ENCODE measurements at regions not wholly inside any gene's neighbourhood (a gene's known extent, or its start where the extent isn't known, plus 50 kb on each side); places are given as distances from the start of the nearest gene placed in this dataset.

- no peak for DNase-seq
Measured at GRCh38 chr3:116939091-116939490, 229.5 kb downstream of the TUSC7 start.

GRCh38 chr3:116939550-116939949 is 230.0 kb downstream of the TUSC7 start:
- DNase-seq = no peak

GRCh38 chr3:116940719-116941118 is 231.1 kb downstream of the TUSC7 start:
- no peak for DNase-seq

- no peak for DNase-seq
Measured at GRCh38 chr3:116946376-116946775, 236.8 kb downstream of the TUSC7 start.

GRCh38 chr3:116947148-116947547 is 237.6 kb downstream of the TUSC7 start:
- no peak for DNase-seq

- DNase-seq = no peak
Measured at GRCh38 chr3:116947809-116948208, 238.2 kb downstream of the TUSC7 start.

GRCh38 chr3:116950301-116951055 is 240.9 kb downstream of the TUSC7 start:
- DNase-seq = no peak

GRCh38 chr3:116951610-116952009 is 242.0 kb downstream of the TUSC7 start:
- no peak for DNase-seq

GRCh38 chr3:116958291-116958690 is 248.7 kb downstream of the TUSC7 start:
- no peak for DNase-seq

- DNase-seq = no peak
Measured at GRCh38 chr3:116961106-116961505, 251.5 kb downstream of the TUSC7 start.

- DNase-seq = no peak
Measured at GRCh38 chr3:116963802-116964201, 254.2 kb downstream of the TUSC7 start.

- no peak for DNase-seq
Measured at GRCh38 chr3:116966649-116967048, 257.1 kb downstream of the TUSC7 start.

- no peak for DNase-seq
Measured at GRCh38 chr3:116969135-116969534, 259.6 kb downstream of the TUSC7 start.

GRCh38 chr3:116969646-116970045 is 260.1 kb downstream of the TUSC7 start:
- no peak for DNase-seq

GRCh38 chr3:116971531-116971930 is 262.0 kb downstream of the TUSC7 start:
- no peak for DNase-seq

- DNase-seq = no peak
Measured at GRCh38 chr3:116974702-116975101, 265.1 kb downstream of the TUSC7 start.

- no peak for DNase-seq
Measured at GRCh38 chr3:116977441-116977840, 267.9 kb downstream of the TUSC7 start.

- DNase-seq = no peak
Measured at GRCh38 chr3:116980099-116980498, 270.5 kb downstream of the TUSC7 start.

- DNase-seq = no peak
Measured at GRCh38 chr3:116981089-116981488, 271.5 kb downstream of the TUSC7 start.

GRCh38 chr3:116984301-116984700 is 274.7 kb downstream of the TUSC7 start:
- DNase-seq = no peak

GRCh38 chr3:116994351-116994879 is 284.8 kb downstream of the TUSC7 start:
- DNase-seq = no peak

- DNase-seq = no peak
Measured at GRCh38 chr3:117003501-117003900, 293.9 kb downstream of the TUSC7 start.

GRCh38 chr3:117005274-117005673 is 295.7 kb downstream of the TUSC7 start:
- DNase-seq = no peak

GRCh38 chr3:117005911-117006522 is 296.4 kb downstream of the TUSC7 start:
- DNase-seq = no peak

GRCh38 chr3:117010318-117010717 is 300.7 kb downstream of the TUSC7 start:
- DNase-seq = no peak

Data from HCEC 1CT (cell line).